ENCODE measurements at regions not wholly inside any gene's neighbourhood (a gene's known extent, or its start where the extent isn't known, plus 50 kb on each side); places are given as distances from the start of the nearest gene placed in this dataset.

GRCh38 chr7:52151559-52151958 lies 835.0 kb upstream of the COBL start (continued):
- TF ChIP-seq, protein P1, sequence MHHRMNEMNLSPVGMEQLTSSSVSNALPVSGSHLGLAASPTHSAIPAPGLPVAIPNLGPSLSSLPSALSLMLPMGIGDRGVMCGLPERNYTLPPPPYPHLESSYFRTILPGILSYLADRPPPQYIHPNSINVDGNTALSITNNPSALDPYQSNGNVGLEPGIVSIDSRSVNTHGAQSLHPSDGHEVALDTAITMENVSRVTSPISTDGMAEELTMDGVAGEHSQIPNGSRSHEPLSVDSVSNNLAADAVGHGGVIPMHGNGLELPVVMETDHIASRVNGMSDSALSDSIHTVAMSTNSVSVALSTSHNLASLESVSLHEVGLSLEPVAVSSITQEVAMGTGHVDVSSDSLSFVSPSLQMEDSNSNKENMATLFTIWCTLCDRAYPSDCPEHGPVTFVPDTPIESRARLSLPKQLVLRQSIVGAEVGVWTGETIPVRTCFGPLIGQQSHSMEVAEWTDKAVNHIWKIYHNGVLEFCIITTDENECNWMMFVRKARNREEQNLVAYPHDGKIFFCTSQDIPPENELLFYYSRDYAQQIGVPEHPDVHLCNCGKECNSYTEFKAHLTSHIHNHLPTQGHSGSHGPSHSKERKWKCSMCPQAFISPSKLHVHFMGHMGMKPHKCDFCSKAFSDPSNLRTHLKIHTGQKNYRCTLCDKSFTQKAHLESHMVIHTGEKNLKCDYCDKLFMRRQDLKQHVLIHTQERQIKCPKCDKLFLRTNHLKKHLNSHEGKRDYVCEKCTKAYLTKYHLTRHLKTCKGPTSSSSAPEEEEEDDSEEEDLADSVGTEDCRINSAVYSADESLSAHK (tag by site-specific recombination; IDR thresholded peaks at IDR 0.05) = no peak
- TF ChIP-seq ZNF155 (tag by site-specific recombination; IDR thresholded peaks at IDR 0.05) (no peak), ZBTB1 (tag by site-specific recombination; IDR thresholded peaks at IDR 0.05) (no peak), ZSCAN4 (tag by site-specific recombination; IDR thresholded peaks at IDR 0.05) (no peak), ZBTB48 (tag by site-specific recombination; IDR thresholded peaks at IDR 0.05) (no peak), ZNF221 (tag by site-specific recombination; IDR thresholded peaks at IDR 0.05; ENCODE audit: borderline replicate concordance) (no peak), ZNF830 (tag by site-specific recombination; IDR thresholded peaks at IDR 0.05; ENCODE audit: low read depth) (no peak), TCF7L2 (IDR thresholded peaks at IDR 0.05; ENCODE audit: borderline replicate concordance, low read depth, low read length) (no peak)

DNA sequence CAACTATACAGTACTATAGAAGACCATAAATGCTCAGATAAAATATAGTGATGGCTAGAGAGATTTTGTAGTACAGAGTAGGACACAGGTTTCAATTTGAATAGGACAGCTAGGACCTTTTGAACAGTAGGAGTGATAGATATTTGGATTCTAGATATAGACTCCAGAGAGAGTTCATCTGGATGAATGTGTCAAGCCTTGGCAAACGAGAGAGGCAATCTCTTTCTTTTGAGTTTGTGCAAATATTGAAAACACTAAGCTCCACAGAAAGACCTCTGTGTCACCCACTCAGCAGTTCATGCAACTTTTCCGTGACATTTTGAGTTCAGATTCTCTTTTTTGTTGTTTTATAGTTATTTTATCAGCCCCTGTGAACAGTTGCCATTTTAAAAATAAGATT lies 834.3 kb upstream of the COBL start:
- H3K27ac ChIP-seq (ENCODE audit: extremely low read depth, low read depth, low read length) = no peak overlapping the region
- no peak for TF ChIP-seq ZBTB21 (tag by site-specific recombination; IDR thresholded peaks at IDR 0.05)
- TF ChIP-seq MYNN (tag by site-specific recombination; IDR thresholded peaks at IDR 0.05; ENCODE audit: borderline replicate concordance) = no peak
- no peak for TF ChIP-seq ZNF157 (tag by site-specific recombination; IDR thresholded peaks at IDR 0.05)
- TF ChIP-seq SALL2 (tag by site-specific recombination; IDR thresholded peaks at IDR 0.05; ENCODE audit: borderline replicate concordance) = no peak
- TF ChIP-seq ZNF48 (tag by site-specific recombination; IDR thresholded peaks at IDR 0.05) = no peak
- TF ChIP-seq ZNF529 (tag by site-specific recombination; IDR thresholded peaks at IDR 0.05; ENCODE audit: insufficient replicate concordance) = no peak
- TF ChIP-seq PRDM1 (tag by site-specific recombination; IDR thresholded peaks at IDR 0.05) = no peak
- no peak for TF ChIP-seq ZBTB8A (tag by site-specific recombination; IDR thresholded peaks at IDR 0.05)
- no peak for TF ChIP-seq GLI4 (tag by site-specific recombination; IDR thresholded peaks at IDR 0.05)
- no peak for TF ChIP-seq ZNF362 (tag by site-specific recombination; IDR thresholded peaks at IDR 0.05)
- H3K4me3 ChIP-seq (ENCODE audit: low read depth, low read length) = no peak overlapping the region
- H3K9me3 ChIP-seq (ENCODE audit: control insufficient read depth, insufficient read depth, low read depth, low read length) = no peaks in the 10 kb centered on the region
- ChIA-PET POLR2A (no interaction called here), CTCF (no interaction called here)
- H3K4me1 ChIP-seq (ENCODE audit: control insufficient read depth, insufficient read depth, low read length) = no peaks in the 10 kb centered on the region
- no peaks in the 10 kb centered on the region for H3K36me3 ChIP-seq (ENCODE audit: control insufficient read depth in 2 of 2, insufficient read depth in 1 of 2, low read length in 2 of 2)

- H3K4me1 ChIP-seq (ENCODE audit: control insufficient read depth, insufficient read depth, low read length) = no peaks in the 10 kb centered on the region
- no peaks in the 10 kb centered on the region for H3K36me3 ChIP-seq (ENCODE audit: control insufficient read depth in 2 of 2, insufficient read depth in 1 of 2, low read length in 2 of 2)
- no peak overlapping the region for H3K27ac ChIP-seq (ENCODE audit: extremely low read depth, low read depth, low read length)
- no peak overlapping the region for H3K4me3 ChIP-seq (ENCODE audit: low read depth, low read length)
- POLR2A ChIA-PET = no interaction called here
- CTCF ChIA-PET = no interaction called here
- TF ChIP-seq, protein P2, sequence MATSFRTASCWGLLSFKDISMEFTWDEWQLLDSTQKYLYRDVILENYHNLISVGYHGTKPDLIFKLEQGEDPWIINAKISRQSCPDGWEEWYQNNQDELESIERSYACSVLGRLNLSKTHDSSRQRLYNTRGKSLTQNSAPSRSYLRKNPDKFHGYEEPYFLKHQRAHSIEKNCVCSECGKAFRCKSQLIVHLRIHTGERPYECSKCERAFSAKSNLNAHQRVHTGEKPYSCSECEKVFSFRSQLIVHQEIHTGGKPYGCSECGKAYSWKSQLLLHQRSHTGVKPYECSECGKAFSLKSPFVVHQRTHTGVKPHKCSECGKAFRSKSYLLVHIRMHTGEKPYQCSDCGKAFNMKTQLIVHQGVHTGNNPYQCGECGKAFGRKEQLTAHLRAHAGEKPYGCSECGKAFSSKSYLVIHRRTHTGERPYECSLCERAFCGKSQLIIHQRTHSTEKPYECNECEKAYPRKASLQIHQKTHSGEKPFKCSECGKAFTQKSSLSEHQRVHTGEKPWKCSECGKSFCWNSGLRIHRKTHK (tag by site-specific recombination; IDR thresholded peaks at IDR 0.05) = no peak
- TF ChIP-seq ZNF785 (tag by site-specific recombination; IDR thresholded peaks at IDR 0.05) (no peak), ZNF335 (tag by site-specific recombination; conservative IDR thresholded peaks at IDR 0.05) (no peak), GFI1B (tag by site-specific recombination; IDR thresholded peaks at IDR 0.05) (no peak), HOXD13 (CRISPR knock-in tag; IDR thresholded peaks at IDR 0.05; ENCODE audit: borderline replicate concordance) (no peak), INSM2 (tag by site-specific recombination; IDR thresholded peaks at IDR 0.05) (no peak)
- TF ChIP-seq, protein P3, sequence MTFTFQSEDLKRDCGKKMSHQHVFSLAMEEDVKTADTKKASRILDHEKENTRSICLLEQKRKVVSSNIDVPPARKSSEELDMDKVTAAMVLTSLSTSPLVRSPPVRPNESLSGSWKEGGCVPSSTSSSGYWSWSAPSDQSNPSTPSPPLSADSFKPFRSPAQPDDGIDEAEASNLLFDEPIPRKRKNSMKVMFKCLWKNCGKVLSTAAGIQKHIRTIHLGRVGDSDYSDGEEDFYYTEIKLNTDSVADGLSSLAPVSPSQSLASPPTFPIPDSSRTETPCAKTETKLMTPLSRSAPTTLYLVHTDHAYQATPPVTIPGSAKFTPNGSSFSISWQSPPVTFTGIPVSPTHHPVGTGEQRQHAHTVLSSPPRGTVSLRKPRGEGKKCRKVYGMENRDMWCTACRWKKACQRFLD (tag by site-specific recombination; IDR thresholded peaks at IDR 0.05) = no peak
- no peaks in the 10 kb centered on the region for H3K9me3 ChIP-seq (ENCODE audit: control insufficient read depth, insufficient read depth, low read depth, low read length)
These were observed 830.4 kb upstream of the COBL start for GRCh38 chr7:52146871-52147634.

Data from HEK293 (cell line).